ENCODE measurements at regions not wholly inside any gene's neighbourhood (a gene's known extent, or its start where the extent isn't known, plus 50 kb on each side); places are given as distances from the start of the nearest gene placed in this dataset.

DNA sequence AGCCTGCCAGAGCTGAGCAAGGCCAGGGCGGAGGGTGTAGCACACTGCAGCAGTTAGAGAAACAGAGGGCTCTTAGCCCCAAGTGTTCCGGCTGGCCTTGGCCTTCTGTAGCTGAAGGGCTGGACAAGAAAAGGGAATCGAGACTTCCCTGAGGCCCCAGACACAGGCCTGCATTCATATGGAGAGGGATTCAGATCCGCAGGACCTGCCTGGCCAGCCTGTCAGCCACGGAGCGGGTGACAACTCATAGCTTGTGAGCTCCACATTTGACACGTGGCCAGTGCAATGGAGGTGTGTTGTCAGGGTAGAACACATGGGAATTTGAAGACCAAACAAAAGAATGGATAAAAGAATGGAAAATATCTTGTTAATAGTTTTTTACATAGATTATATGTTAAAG is 182.2 kb upstream of the GSC start:
- Histone ChIP-seq H3K27me3 (ENCODE audit: control insufficient read depth, insufficient read depth, low read length) (no peaks in the 10 kb centered on the region), H3K36me3 (ENCODE audit: control insufficient read depth, insufficient read depth, low read length) (no peaks in the 10 kb centered on the region), H3K4me3 (ENCODE audit: low read depth, low read length) (no peak overlapping the region)
- no peak for DNase-seq (ENCODE audit: low read depth)
- POLR2A ChIA-PET = no interaction called here
- TF ChIP-seq, protein P1, sequence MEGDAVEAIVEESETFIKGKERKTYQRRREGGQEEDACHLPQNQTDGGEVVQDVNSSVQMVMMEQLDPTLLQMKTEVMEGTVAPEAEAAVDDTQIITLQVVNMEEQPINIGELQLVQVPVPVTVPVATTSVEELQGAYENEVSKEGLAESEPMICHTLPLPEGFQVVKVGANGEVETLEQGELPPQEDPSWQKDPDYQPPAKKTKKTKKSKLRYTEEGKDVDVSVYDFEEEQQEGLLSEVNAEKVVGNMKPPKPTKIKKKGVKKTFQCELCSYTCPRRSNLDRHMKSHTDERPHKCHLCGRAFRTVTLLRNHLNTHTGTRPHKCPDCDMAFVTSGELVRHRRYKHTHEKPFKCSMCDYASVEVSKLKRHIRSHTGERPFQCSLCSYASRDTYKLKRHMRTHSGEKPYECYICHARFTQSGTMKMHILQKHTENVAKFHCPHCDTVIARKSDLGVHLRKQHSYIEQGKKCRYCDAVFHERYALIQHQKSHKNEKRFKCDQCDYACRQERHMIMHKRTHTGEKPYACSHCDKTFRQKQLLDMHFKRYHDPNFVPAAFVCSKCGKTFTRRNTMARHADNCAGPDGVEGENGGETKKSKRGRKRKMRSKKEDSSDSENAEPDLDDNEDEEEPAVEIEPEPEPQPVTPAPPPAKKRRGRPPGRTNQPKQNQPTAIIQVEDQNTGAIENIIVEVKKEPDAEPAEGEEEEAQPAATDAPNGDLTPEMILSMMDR (IDR thresholded peaks at IDR 0.05; ENCODE audit: insufficient read depth, low read depth, low read length) = no peak
- CTCF ChIA-PET = no interaction called here

GRCh38 chr14:94946244-94946643 is 176.3 kb upstream of the GSC start:
- no peaks in the 10 kb centered on the region for H3K27me3 ChIP-seq (ENCODE audit: control insufficient read depth, insufficient read depth, low read length)
- H3K36me3 ChIP-seq (ENCODE audit: control insufficient read depth, insufficient read depth, low read length) = no peaks in the 10 kb centered on the region
- ChIA-PET CTCF (no interaction called here), POLR2A (no interaction called here)
- DNase-seq (ENCODE audit: low read depth) = no peak
- TF ChIP-seq, protein P1 (IDR thresholded peaks at IDR 0.05; ENCODE audit: insufficient read depth, low read depth, low read length) = no peak
- H3K4me3 ChIP-seq (ENCODE audit: low read depth, low read length) = no peak overlapping the region

DNA sequence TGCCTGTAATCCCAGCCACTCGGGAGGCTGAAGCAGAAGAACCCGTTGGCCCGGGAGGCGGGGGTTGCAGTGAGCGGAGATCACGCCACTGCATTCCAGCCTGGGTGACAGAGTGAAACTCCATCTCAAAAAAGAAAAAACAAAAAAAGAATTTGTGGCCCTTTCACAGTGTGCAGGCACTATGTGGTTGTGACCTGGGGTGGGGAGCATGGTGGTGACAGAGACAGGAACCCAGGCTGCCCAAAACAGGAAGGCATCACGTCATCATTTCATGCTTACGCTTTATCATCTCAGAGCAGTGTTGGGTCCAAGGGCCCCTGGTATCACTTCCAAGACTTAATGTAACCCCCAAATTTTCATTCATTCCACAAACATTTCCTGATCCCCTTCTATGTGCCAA is 175.7 kb upstream of the GSC start:
- TF ChIP-seq, protein P1 (IDR thresholded peaks at IDR 0.05; ENCODE audit: insufficient read depth, low read depth, low read length) = no peak
- Histone ChIP-seq H3K4me3 (ENCODE audit: low read depth, low read length) (no peak overlapping the region), H3K27me3 (ENCODE audit: control insufficient read depth, insufficient read depth, low read length) (no peaks in the 10 kb centered on the region), H3K36me3 (ENCODE audit: control insufficient read depth, insufficient read depth, low read length) (no peaks in the 10 kb centered on the region)
- ChIA-PET CTCF (no interaction called here), POLR2A (no interaction called here)
- no peak for DNase-seq (ENCODE audit: low read depth)

DNA sequence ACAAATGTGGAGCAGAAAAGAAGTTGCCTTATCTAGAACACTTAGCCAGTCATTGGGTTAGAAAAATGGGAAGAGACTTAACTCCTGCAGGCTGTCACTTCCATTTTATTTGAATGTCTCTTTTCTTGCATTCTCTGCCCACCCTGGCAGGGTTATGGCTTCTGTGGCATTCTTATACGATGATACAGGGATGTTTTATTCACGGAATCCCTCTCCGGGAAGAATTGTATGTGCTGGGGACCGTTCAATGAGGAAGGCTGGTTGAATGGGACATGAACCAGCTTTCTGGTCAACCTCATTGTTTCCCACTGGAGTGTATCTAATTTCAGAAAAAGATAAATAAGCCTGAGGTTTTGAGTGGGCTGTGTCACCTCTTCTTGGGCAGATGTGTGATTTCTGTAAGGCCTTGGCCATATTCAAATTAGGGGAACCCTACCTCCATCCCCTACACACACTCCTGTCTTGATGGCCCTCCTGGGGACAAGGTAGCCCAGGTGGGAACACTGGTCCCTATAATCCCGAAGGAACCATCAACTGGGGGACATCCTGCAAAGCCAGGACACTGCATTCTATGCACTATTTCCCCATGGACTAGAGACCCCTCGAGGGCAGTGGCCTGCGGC is 174.8 kb upstream of the GSC start:
- Histone ChIP-seq H3K36me3 (ENCODE audit: control insufficient read depth, insufficient read depth, low read length) (no peaks in the 10 kb centered on the region), H3K27me3 (ENCODE audit: control insufficient read depth, insufficient read depth, low read length) (no peaks in the 10 kb centered on the region), H3K4me3 (ENCODE audit: low read depth, low read length) (no peak overlapping the region)
- DNase-seq (ENCODE audit: low read depth) = no peak
- POLR2A ChIA-PET = no interaction called here
- TF ChIP-seq, protein P1 (IDR thresholded peaks at IDR 0.05; ENCODE audit: insufficient read depth, low read depth, low read length) = no peak
- CTCF ChIA-PET = no interaction called here

DNA sequence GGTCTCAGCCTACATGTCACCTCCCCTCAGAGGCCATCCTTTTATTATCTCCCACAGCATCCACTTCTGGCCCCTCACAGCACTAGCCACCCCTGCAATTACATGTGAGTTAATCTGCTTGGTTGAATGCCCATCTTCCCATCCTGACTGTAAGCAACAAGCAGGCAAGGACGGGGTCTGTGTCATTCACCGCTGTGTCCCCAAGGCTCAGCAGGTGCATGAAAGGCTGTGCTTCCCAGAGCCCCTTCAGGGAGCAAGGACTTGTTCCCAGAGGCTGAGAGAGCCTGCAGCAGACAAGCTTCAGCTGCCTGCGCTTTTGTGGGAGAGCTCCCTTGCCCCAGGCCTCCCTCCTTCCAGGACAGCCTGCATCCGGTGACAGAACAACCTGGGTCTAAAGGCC is 172.7 kb upstream of the GSC start:
- no peak for DNase-seq (ENCODE audit: low read depth)
- Histone ChIP-seq H3K4me3 (ENCODE audit: low read depth, low read length) (no peak overlapping the region), H3K36me3 (ENCODE audit: control insufficient read depth, insufficient read depth, low read length) (no peaks in the 10 kb centered on the region), H3K27me3 (ENCODE audit: control insufficient read depth, insufficient read depth, low read length) (no peaks in the 10 kb centered on the region)
- ChIA-PET CTCF (no interaction called here), POLR2A (no interaction called here)
- TF ChIP-seq, protein P1 (IDR thresholded peaks at IDR 0.05; ENCODE audit: insufficient read depth, low read depth, low read length) = no peak

Measured in BJ (cell line).